ENCODE measurements at regions not wholly inside any gene's neighbourhood (a gene's known extent, or its start where the extent isn't known, plus 50 kb on each side); places are given as distances from the start of the nearest gene placed in this dataset.
"Not testable (repeated sequence)": the region's sequence is repeated elsewhere in the genome, so short reads cannot be mapped to it uniquely, and the experiment has no call there.

DNA sequence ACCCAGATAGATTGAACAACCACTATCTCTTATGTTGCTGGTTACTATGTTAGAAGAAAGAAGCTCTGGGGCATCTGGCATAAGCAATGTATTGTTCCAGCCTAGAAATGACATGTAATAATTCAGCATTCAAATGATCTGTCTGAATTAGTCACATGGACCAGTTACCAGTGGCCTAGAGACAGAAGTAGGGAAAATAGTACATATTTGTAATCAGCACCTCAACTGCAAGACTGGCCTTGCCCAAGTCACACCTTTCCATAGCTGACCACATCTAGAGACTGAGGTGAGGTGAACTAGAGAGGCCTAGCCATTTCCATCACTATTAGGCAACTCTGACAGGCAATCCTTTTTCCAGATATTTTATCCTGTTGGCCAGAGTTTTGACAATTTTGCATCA, 315.6 kb upstream of the KCND2 start:
- DNase-seq (ENCODE audit: low read depth): no peak
- no peak overlapping the region for H3K4me3 ChIP-seq (ENCODE audit: low read depth, low read length)
- TF ChIP-seq, protein P1, sequence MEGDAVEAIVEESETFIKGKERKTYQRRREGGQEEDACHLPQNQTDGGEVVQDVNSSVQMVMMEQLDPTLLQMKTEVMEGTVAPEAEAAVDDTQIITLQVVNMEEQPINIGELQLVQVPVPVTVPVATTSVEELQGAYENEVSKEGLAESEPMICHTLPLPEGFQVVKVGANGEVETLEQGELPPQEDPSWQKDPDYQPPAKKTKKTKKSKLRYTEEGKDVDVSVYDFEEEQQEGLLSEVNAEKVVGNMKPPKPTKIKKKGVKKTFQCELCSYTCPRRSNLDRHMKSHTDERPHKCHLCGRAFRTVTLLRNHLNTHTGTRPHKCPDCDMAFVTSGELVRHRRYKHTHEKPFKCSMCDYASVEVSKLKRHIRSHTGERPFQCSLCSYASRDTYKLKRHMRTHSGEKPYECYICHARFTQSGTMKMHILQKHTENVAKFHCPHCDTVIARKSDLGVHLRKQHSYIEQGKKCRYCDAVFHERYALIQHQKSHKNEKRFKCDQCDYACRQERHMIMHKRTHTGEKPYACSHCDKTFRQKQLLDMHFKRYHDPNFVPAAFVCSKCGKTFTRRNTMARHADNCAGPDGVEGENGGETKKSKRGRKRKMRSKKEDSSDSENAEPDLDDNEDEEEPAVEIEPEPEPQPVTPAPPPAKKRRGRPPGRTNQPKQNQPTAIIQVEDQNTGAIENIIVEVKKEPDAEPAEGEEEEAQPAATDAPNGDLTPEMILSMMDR (conservative IDR thresholded peaks at IDR 0.05; ENCODE audit: low read depth, low read length): no peak

DNA sequence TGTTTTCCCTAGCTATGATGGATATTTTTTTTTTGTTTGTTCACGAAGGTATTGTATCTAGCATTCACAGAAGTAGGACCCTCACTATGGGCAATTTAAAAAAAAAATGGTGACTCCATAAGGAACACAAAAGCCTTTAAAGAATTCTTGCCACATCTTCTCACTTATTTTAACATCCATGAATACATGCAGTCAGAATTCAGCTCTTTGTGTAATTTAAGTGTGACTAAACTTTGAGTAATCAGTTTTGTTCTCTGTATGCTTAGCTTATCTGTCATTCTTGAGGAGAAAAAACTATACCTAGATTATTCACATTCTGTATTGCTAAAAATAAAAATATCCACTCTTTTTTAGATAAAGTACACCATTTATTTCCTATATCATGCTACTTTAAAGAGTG, 313.2 kb upstream of the KCND2 start:
- TF ChIP-seq, protein P1 (conservative IDR thresholded peaks at IDR 0.05; ENCODE audit: low read depth, low read length): no peak
- no peak overlapping the region for H3K4me3 ChIP-seq (ENCODE audit: low read depth, low read length)
- peak; percentile 46 for DNase-seq (ENCODE audit: low read depth)

DNA sequence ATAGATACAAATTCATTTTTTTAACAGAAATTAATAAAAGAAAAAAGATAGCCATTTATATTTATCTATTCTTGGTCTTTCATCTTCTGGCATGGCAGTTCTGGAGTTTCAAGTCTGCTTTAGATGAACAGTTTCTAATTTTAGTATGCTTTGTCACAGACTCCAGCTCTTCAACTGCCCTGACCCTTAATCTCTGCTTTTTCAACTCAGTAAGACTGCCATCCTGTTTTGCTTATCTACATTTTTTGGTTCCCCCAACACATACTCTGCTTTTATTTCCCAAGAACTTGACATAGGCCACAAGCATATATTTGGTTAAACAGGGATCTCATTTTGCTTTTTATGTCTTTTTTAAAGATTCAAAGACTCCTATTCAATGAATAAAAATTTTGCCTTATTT, 309.3 kb upstream of the KCND2 start:
- H3K4me3 ChIP-seq (ENCODE audit: low read depth, low read length): no peak overlapping the region
- TF ChIP-seq, protein P1 (conservative IDR thresholded peaks at IDR 0.05; ENCODE audit: low read depth, low read length): no peak
- DNase-seq (ENCODE audit: low read depth): peak; percentile 13

DNA sequence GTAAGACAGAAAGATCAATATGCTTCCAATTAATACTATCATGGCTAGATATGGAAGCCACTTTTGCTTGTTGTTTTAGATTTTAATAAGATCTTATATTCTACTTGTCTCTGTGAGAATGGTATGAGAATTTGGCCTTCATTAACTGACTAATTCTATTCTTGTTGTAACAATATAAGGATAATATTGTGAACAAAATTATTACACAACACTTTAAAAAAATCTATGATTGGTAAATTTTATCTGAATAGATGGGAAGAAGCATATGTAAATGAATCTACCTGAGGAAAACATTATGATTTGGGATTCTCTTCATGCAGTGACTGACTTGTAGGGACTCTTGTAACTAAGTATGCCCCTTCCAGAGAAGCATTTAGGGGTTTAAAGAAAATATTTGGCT, 308.9 kb upstream of the KCND2 start:
- H3K4me3 ChIP-seq (ENCODE audit: low read depth, low read length): no peak overlapping the region
- TF ChIP-seq, protein P1 (conservative IDR thresholded peaks at IDR 0.05; ENCODE audit: low read depth, low read length): no peak
- no peak for DNase-seq (ENCODE audit: low read depth)

DNA sequence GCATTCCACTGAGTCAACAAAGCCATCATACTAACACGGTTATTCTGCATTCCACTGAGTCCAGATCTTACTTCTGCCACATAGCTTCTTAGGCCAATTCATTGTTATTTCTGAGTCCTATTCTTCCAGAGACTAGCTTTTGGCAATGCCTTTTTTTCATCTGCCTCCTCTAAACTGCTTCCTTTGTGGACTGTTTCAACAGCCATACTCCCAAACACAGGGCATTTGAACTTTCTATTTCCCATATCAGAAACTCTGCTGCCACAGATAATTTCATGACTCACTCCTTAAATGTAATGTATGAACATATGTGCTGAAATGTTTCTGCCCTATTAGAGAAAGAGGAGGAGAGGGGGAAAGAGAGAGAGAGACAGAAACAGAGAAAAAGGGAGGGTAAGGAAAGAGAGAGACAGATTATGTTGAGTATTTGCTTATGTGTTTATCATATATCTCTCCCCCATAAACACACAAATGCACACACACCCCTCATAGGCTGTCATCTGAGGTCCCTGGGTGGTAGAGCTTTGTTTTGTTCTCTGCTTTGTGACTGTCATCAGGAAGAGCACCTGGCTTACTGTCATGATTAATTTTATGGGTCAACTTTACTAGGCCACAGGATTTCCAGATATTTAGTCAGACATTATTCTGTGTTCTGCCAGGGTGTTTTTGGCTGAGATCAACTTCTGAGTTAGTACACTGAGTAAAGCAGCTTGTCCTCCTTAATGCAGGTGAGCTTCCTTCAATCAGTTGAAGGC, 308.0 kb upstream of the KCND2 start:
- no peak overlapping the region for H3K4me3 ChIP-seq (ENCODE audit: low read depth, low read length)
- peak; percentile 37 for DNase-seq (ENCODE audit: low read depth)
- TF ChIP-seq, protein P1 (conservative IDR thresholded peaks at IDR 0.05; ENCODE audit: low read depth, low read length): no peak

DNA sequence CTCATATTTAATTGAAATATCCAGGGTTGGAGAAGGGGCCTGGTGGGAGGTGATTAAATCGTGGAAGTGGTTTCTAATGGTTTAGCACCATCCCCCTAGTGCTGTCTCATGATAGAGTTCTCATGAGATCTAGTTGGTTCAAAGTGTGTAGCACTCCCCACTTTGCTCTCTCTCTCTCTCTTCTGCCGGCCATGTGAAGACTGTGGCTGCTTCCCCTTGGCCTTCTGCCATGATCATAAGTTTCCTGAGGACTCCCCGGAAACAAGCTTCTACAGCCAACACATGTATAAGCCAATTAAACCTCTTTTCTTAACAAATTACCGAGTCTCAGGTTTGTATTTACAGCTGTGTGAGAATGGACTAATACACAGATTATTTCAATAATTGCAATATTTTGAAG, 305.8 kb upstream of the KCND2 start:
- peak; percentile 13 for DNase-seq (ENCODE audit: low read depth)
- TF ChIP-seq, protein P1 (conservative IDR thresholded peaks at IDR 0.05; ENCODE audit: low read depth, low read length): no peak
- no peak overlapping the region for H3K4me3 ChIP-seq (ENCODE audit: low read depth, low read length)

DNA sequence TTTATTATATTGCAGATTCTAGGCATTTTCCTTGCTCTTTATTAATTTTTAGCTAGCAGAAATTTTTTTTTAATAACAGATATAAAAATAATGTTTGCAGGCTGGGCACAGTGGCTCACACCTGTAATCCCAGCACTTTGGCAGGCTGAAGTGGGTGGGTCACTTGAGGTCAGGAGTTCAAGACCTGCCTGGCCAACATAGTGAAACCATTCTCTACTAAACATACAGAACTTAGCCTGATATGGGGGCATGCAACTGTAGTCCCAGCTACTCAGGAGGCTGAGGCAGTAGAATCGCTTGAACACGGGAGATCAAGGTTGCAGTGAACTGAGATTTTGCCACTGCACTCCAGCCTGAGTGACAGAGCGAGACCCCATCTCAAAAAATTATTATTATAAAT, 304.6 kb upstream of the KCND2 start:
- not testable (repeated sequence) for H3K4me3 ChIP-seq (ENCODE audit: low read depth, low read length); DNase-seq (ENCODE audit: low read depth)

Data from choroid plexus epithelial cell (primary cell).